K562 (cell line): ENCODE measurements at regions not wholly inside any gene's neighbourhood (a gene's known extent, or its start where the extent isn't known, plus 50 kb on each side); places are given as distances from the start of the nearest gene placed in this dataset.

Experiments
- ATAC-seq: fragments of 200-7000 bp; cut with Tn5 transposase; 3 replicates; pipeline ENCODE4 v1.9.1; 2020; ENCODE audit warnings: moderate library complexity
- BruUV-seq: library from RNA; stranded (reverse); fragments of 400-500 nt; replicated peaks from 2 replicates; lab custom pipeline; 2021; lab: Mats Ljungman, UMichigan
- CTCF ChIA-PET: fragments of 300-600 bp; formaldehyde crosslinking; extraction: SDS; loops from one replicate; lab custom pipeline; 2021; ENCODE audit warnings: low intra/inter-chr PET ratio; lab: Yijun Ruan, JAX
- POLR2A ChIA-PET: fragments of 300-600, 350-650 bp; sonication (Branson Sonifier 250); formaldehyde crosslinking; extraction: SDS; loops from one replicate; lab custom pipeline; 2021; ENCODE audit warnings: antibody characterized with exemption, inconsistent platforms; lab: Yijun Ruan, JAX
- DNase-seq, 4 experiments: peaks; one replicate each; pipeline versions ENCODE4 v3.0.0 to v3.0.0-alpha.2; 2011 to 2018; ENCODE audit warnings: low spot score in 3 of 4, mixed read lengths in 3 of 4; ENCODE audit errors: extremely low read depth in 1 of 4
- FAIRE-seq: peaks from 2 replicates; lab custom pipeline; 2011; peaks lifted over from hg19 to GRCh38; lab: Jason Lieb, UNC
- H2AFZ ChIP-seq: 2 replicates; pipeline ENCODE4 v1.6.0; 2011; ENCODE audit warnings: low read depth, low read length, control low read depth, inconsistent platforms
- H3K27ac ChIP-seq: fragments of 200-600 bp; 3 replicates; pipeline ENCODE4 v1.8.0; 2011; ENCODE audit warnings: low read depth, mild to moderate bottlenecking, control low read depth, inconsistent platforms, low read length, moderate library complexity, mixed read lengths; ENCODE audit errors: extremely low read depth
- H3K27me3 ChIP-seq, 2 experiments: fragments of 300-600 bp in 1 of 2; 2 replicates in 1 of 2; 3 replicates in 1 of 2; pipeline versions ENCODE4 v1.6.0 to v1.8.0; 2011; ENCODE audit warnings: inconsistent platforms in 2 of 2, low read length in 2 of 2, mild to moderate bottlenecking in 1 of 2, mixed read lengths in 1 of 2, moderate library complexity in 1 of 2; ENCODE audit not compliant: control insufficient read depth in 2 of 2, insufficient read depth in 2 of 2
- H3K36me3 ChIP-seq: fragments of 300-600 bp; 3 replicates; pipeline ENCODE4 v1.8.0; 2011; ENCODE audit warnings: mild to moderate bottlenecking, low read length, inconsistent platforms; ENCODE audit not compliant: control insufficient read depth, insufficient read depth
- H3K4me1 ChIP-seq, 2 experiments: fragments of 200-600 bp in 1 of 2; replicated peaks in 1 of 2; 2 replicates in 1 of 2; 3 replicates in 1 of 2; pipeline versions ENCODE4 v1.5.1 to v1.8.0; 2011; ENCODE audit warnings: inconsistent platforms in 2 of 2, low read length in 2 of 2, mild to moderate bottlenecking in 1 of 2, mixed read lengths in 1 of 2, moderate library complexity in 1 of 2; ENCODE audit not compliant: control insufficient read depth in 2 of 2, insufficient read depth in 2 of 2
- H3K4me2 ChIP-seq: 2 replicates; pipeline ENCODE4 v1.6.1; 2011; ENCODE audit warnings: low read length, control low read depth, inconsistent platforms, mixed read lengths; ENCODE audit not compliant: insufficient read depth
- H3K4me3 ChIP-seq: fragments of 200-600 bp; sonication (generic), shearing (Covaris generic); 2 replicates; pipeline ENCODE4 v1.5.1; 2016; ENCODE audit warnings: control low read depth, inconsistent platforms
- H3K79me2 ChIP-seq: fragments of 200-600 bp; 3 replicates; pipeline ENCODE4 v1.8.0; 2011; ENCODE audit warnings: low read length, inconsistent platforms; ENCODE audit not compliant: control insufficient read depth, insufficient read depth
- H3K9ac ChIP-seq, 2 experiments: 2 replicates each; pipeline versions ENCODE4 v1.6.0 to v1.6.1; 2011; ENCODE audit warnings: low read depth in 2 of 2, low read length in 2 of 2, control low read depth in 1 of 2, inconsistent platforms in 1 of 2, mild to moderate bottlenecking in 1 of 2, mixed read lengths in 1 of 2; ENCODE audit not compliant: insufficient read depth in 1 of 2
- H3K9me1 ChIP-seq: one replicate; pipeline ENCODE4 v1.6.0; 2011; ENCODE audit warnings: inconsistent platforms, mild to moderate bottlenecking, low read length, moderate library complexity; ENCODE audit not compliant: control insufficient read depth, insufficient read depth
- H3K9me3 ChIP-seq: replicated peaks from 2 replicates; pipeline ENCODE4 v1.5.1; 2011; ENCODE audit warnings: low read depth, low read length, inconsistent platforms; ENCODE audit not compliant: control insufficient read depth, insufficient read depth
- H4K20me1 ChIP-seq: replicated peaks from 2 replicates; pipeline ENCODE4 v1.6.1; 2011; ENCODE audit warnings: low read length, inconsistent platforms, mixed read lengths; ENCODE audit not compliant: control insufficient read depth, insufficient read depth
- FOXJ2 ChIP-seq: fragments of 200-800 bp; sonication (Bioruptor generic); IDR thresholded peaks from 2 replicates; pipeline ENCODE4 v1.6.1; 2016; ENCODE audit warnings: missing genetic modification characterization, missing compliant biosample characterization
- SIN3A ChIP-seq, 2 experiments: fragments of 150-350 bp in 1 of 2; IDR thresholded peaks; 2 replicates each; pipeline ENCODE4 v1.6.1; 2011 to 2016; ENCODE audit warnings: borderline replicate concordance in 2 of 2, low read depth in 2 of 2, low read length in 2 of 2, mild to moderate bottlenecking in 2 of 2, moderate library complexity in 2 of 2; ENCODE audit not compliant: control insufficient read depth in 1 of 2
- STAT5B ChIP-seq: fragments of 250-450 bp; sonication (Bioruptor Pico); IDR thresholded peaks from 2 replicates; pipeline ENCODE4 v1.8.0; 2021; ENCODE audit warnings: mild to moderate bottlenecking, inconsistent platforms
- ZFPM2 ChIP-seq: fragments of 250-450 bp; sonication (Bioruptor Pico); IDR thresholded peaks from 2 replicates; pipeline ENCODE4 v1.5.1; 2022; ENCODE audit warnings: mild to moderate bottlenecking
- WGBS: fragments of 100-300 bp; shearing (Covaris generic); methylation state at CpG from one replicate; pipeline ENCODE4 v1.1.6; 2016; ENCODE audit warnings: low coverage, mixed read lengths; ENCODE audit not compliant: insufficient coverage; ENCODE audit errors: missing lambda C conversion rate; 5-methylcytosine and 5-hydroxymethylcytosine counted together
- in situ Hi-C: fragments of 300-500 bp; cut with MboI; formaldehyde crosslinking; loops from 4 replicates; pipeline ENCODE4 v1.15.0; 2018; ENCODE audit warnings: inconsistent platforms, mixed read lengths
- intact Hi-C: fragments of 100-400 bp; cut with micrococcal nuclease; formaldehyde crosslinking; loops from 2 replicates; pipeline ENCODE4 v1.14.2; 2022
- TF ChIP-seq, protein P1 (sequence below): fragments of 250-450 bp; sonication (Bioruptor Pico); IDR thresholded peaks from 2 replicates; pipeline ENCODE4 v1.8.0; 2022; ENCODE audit warnings: moderate library complexity, mild to moderate bottlenecking, inconsistent platforms
- TF ChIP-seq, protein P2 (sequence below): fragments of 250-450 bp; sonication (Bioruptor Pico); IDR thresholded peaks from 2 replicates; pipeline ENCODE4 v1.4.0; 2020; ENCODE audit warnings: mild to moderate bottlenecking, moderate library complexity

DNA sequence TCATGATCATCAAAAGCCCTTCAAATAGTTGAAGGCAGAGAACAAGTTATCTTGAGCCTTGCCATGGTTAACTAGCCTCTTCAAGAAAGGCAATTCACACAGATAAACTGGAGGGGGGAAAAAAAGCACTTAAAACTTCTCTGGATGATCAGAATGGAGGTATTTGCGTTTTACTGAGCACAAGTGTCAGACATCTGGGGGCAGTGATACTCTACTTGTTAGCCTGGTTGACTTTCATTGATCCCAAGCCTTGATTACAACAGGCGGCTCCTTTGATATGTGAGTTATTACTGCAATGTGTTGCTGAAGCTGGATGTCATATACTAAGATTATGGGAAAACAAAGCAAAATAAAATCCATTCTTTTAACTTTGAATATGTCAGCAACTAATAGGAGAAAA lies 155.0 kb upstream of the HS3ST3A1 start:
- FAIRE-seq (no peak), ATAC-seq (no peak), DNase-seq (no peak)
- 0% methylated on average over 2 of the region's 2 CpGs for WGBS
- no peak overlapping the region for H3K9ac ChIP-seq
- no peaks in the 10 kb centered on the region for H3K27me3 ChIP-seq
- TF ChIP-seq STAT5B (CRISPR knock-in tag) (no peak), ZFPM2 (no peak), SIN3A (IDR thresholded peaks at IDR 0.05; ENCODE audit: borderline replicate concordance in 2 of 2, control insufficient read depth in 1 of 2, low read depth in 2 of 2, low read length in 2 of 2) (no peak), FOXJ2 (tag) (no peak)
- TF ChIP-seq, protein P1, sequence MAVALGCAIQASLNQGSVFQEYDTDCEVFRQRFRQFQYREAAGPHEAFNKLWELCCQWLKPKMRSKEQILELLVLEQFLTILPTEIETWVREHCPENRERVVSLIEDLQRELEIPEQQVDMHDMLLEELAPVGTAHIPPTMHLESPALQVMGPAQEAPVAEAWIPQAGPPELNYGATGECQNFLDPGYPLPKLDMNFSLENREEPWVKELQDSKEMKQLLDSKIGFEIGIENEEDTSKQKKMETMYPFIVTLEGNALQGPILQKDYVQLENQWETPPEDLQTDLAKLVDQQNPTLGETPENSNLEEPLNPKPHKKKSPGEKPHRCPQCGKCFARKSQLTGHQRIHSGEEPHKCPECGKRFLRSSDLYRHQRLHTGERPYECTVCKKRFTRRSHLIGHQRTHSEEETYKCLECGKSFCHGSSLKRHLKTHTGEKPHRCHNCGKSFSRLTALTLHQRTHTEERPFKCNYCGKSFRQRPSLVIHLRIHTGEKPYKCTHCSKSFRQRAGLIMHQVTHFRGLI (CRISPR knock-in tag) = no peak
- TF ChIP-seq, protein P2, sequence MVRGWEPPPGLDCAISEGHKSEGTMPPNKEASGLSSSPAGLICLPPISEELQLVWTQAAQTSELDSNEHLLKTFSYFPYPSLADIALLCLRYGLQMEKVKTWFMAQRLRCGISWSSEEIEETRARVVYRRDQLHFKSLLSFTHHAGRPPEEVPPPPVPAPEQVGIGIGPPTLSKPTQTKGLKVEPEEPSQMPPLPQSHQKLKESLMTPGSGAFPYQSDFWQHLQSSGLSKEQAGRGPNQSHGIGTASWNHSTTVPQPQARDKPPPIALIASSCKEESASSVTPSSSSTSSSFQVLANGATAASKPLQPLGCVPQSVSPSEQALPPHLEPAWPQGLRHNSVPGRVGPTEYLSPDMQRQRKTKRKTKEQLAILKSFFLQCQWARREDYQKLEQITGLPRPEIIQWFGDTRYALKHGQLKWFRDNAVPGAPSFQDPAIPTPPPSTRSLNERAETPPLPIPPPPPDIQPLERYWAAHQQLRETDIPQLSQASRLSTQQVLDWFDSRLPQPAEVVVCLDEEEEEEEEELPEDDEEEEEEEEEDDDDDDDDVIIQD (CRISPR knock-in tag) = no peak
- no peaks in the 10 kb centered on the region for H3K36me3 ChIP-seq
- no peaks in the 10 kb centered on the region for H4K20me1 ChIP-seq
- POLR2A ChIA-PET = no interaction called here
- no peaks in the 10 kb centered on the region for H3K4me1 ChIP-seq
- intact Hi-C loops (no loop called here), in situ Hi-C loops (no loop called here)
- no peaks in the 10 kb centered on the region for H3K9me3 ChIP-seq
- no peak overlapping the region for H3K4me2 ChIP-seq
- CTCF ChIA-PET = no interaction called here
- no peaks in the 10 kb centered on the region for H3K9me1 ChIP-seq
- H3K4me3 ChIP-seq = no peak overlapping the region
- H3K79me2 ChIP-seq = no peaks in the 10 kb centered on the region
- no TSS peak for BruUV-seq
- H2AFZ ChIP-seq = no peak overlapping the region
- H3K27ac ChIP-seq = no peak overlapping the region
